RPMI7951 (cell line): ENCODE measurements at regions not wholly inside any gene's neighbourhood (a gene's known extent, or its start where the extent isn't known, plus 50 kb on each side); places are given as distances from the start of the nearest gene placed in this dataset.

Experiments
- DNase-seq: peaks from one replicate; pipeline ENCODE4 v3.0.0-alpha.2; 2012; ENCODE audit warnings: low read depth

DNA sequence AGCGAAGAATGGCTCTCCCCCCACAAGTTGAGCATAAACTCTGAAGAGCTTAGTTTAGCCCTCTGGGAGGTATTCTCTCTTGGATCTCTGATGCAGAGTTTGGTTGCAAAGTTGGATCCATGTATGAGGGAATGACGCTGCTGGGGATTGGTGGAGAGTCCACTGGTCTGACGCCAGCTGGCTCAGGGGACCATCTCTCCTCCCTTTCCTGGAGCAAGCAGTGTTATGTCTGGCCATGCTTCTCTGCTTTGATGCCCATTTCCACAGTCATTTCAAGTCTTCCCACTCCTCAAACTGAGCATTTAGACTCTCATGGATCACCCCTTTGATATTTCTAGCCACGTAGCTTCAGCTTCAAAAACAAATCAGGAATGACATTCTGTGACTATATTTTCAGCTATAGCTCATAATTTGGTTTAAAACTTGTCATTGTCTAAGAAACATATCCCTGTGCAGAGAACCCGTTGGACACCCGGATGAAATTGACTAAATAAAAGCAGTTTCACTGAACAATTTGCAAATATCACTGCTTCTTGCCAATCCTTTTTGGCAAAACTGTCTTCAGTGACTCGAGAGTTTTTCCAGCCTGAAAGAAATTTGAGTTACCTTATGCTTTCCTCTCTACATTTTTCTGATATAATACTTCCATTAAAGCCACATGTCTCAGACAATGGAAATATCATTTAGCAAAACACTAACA lies 193.4 kb upstream of the CDH11 start:
- DNase-seq, result peak; percentile 67

DNA sequence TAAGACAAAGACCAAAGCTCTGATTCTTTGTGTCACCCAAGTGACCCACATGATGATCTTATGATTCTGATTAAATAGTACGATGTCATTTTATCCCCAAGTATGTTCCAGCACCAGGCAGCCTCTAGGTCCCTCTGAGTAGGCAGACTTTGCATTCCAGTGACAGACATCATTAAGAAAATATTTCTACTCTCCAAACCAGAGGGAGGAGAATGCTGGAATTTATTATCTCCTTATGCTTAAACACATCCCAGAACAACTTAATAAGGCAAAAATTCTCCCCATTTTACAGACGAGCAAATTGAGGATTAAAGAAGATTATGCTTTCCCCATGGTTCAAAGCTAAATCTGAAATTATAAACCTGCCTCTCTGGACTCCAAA lies 192.8 kb upstream of the CDH11 start:
- peak; percentile 65 for DNase-seq

DNA sequence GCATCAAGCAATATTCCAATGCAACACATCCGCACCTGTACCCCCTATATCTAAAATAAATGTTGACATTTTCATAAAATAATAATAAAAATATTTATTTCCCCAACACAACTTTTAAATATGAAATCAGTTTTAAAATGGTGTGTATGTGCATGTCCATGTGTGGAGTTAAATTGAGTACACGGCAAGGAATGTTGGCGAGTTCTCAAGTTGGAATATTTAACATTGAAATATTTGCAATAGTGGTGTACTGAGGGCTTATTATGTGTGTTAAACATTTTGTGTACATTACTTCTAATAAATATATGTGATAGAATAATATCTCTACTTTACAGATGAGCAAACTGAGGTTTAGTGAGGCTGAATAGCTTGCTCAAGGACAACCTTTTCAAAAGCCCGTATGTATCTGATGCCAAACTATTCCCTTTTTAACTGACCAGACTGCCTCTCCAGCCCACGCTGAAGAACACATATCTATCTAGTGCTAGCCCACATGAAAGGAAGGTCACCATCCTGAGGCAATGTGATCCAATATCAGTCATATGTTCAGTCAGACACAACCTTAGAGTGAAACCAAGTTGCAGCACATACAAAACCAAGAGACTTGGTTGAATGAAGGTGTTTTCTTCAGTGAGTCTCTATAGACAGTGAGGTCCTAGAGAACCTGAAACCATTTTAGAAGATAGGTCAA lies 192.2 kb upstream of the CDH11 start:
- DNase-seq, result peak; percentile 81

DNA sequence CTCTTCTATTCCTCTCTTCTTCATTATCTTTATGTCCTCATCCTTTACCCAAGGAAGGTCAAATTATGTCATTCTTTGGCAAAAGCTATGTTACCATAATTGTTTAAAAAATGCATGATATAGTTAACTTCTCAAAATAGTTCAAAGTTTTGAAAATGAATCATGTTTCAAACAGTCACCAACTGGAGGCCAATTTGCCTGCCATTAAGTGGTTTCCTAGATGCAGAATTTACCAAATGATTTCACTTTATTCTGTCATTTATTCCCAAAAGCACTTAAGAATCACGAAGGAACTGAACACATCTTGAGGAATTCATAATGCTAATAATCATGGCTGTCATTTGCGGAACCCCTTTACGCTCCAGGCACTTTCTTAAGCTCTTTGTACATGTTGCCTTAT lies 190.9 kb upstream of the CDH11 start:
- DNase-seq, result peak; percentile 45

DNA sequence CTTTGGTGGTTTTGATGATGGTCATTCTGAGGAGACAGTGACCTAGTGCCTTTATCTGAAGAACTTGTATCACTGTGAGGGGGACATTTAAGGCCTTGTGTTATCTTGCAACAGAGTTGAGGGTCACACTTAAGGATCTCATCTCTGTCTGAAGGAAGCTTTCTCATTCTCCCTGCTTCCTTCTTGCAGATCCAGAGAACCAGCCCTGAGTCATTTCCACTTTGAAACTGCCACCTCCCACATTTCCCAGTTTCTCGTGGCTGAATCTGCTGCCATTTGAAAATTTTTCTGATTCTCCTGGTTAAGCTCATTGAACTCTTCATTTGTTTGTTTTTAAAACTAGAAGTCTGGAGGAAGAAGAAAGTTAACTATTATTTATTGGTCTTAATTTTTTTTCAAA lies 190.2 kb upstream of the CDH11 start:
- DNase-seq, result peak; percentile 67

DNA sequence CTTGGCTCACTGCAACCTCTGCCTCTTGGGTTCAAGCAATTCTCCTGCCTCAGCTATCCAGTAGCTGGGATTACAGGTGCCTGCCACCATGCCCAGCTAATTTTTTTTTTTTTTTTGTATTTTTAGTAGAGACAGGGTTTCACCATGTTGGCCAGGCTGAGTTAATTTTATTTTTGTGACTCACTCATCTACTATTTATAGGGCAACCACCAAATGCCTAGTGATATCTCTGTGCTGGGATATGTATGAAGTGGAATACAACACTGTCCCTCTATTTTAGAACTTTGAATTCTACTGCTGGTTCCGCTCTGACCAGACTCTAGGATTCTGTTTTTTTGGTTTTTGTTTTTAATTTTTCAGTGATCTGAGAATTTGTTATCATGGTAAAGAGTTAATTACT lies 188.6 kb upstream of the CDH11 start:
- peak; percentile 84 for DNase-seq

DNA sequence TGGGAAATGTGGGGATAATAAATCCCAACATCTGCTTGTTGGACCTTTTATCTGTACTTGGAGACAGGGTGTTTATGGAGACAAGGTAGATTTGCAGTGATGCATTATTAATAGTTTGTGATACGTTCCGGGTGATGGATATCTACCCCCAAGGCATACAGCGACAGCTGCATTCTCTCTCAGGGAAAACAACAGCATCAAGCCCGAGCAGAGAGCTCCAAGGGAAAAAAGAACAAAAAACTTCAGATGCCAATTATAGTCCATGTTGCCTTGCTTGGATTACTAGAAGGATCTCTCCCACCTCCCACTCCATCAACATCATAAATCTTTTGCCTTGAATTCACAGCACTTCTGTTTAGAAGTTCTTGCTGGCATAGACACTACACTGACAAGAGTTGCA lies 187.5 kb upstream of the CDH11 start:
- peak; percentile 89 for DNase-seq

DNA sequence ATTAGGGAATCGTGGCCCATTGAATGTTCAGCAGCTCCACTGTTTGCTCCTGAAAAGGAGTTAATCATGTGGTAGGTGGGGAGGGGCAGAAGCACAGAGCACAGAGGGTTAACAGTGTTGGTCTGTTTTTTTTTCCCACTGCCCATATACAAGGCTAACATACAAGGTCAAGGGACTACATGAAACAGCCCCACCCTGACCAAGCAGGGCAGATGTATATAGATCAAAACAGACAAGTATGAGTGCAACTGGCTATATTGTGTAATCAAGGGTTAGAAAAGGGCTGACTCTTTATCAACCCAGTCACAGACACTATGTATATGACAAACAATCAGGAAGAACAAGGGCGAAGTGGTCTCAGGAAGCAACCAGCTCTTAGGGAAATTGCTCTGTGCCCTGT lies 186.6 kb upstream of the CDH11 start:
- no peak for DNase-seq

DNA sequence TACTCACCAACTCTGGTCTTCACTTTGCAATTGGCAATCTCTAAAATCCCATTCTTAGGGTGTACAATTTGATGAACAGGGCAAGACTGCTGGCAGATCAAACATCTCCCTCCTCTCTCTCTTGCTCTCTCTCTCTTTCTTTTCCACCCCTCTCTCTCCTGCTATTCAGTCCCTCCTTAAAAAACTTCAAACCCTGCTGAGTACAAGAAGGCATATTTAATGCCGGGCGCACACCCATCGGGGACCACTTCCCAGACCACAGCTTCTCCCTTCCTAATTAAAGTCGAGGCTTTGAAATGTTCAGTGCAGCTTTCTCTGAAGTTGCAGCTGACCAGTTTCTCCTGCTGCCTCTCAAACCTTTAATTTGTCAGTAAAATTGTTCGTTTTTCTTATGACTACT lies 185.4 kb upstream of the CDH11 start:
- no peak for DNase-seq

DNA sequence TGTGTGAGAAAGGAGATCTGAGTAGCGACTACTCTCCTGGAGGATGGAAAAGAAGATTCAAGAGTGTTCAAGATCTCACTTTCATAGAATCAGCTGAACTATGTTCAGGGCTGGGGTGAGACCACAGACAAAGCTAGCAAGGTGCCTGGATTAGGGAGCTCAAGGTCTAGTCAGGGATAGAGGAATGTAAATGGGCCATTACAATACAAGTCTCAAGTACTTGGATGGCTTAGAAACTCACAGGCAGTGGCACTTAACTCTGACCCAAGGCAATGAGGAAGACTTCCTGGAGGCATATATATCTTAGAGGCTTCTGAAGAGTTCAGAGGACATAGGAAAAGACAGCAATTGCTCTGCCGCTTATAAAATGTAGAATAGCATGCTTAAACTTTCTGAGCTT lies 184.9 kb upstream of the CDH11 start:
- no peak for DNase-seq

DNA sequence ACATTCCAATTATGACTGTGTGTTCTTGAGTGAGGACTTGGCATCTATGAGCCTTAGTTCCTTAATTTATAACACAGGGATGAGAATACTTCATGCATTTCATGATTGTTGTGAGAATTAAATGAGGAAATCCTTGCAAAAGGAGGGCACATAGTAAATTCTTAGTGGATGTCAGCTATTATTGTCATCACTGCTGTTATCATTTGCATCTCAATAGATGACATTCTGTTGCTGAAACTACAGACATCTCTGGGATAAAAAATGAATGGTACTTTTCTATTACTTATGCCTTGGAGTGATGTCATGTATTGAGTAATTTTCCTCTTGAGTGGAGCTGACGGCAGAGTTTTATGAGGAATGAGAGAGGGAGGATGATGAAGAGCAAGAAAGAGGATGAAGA lies 184.4 kb upstream of the CDH11 start:
- no peak for DNase-seq

DNA sequence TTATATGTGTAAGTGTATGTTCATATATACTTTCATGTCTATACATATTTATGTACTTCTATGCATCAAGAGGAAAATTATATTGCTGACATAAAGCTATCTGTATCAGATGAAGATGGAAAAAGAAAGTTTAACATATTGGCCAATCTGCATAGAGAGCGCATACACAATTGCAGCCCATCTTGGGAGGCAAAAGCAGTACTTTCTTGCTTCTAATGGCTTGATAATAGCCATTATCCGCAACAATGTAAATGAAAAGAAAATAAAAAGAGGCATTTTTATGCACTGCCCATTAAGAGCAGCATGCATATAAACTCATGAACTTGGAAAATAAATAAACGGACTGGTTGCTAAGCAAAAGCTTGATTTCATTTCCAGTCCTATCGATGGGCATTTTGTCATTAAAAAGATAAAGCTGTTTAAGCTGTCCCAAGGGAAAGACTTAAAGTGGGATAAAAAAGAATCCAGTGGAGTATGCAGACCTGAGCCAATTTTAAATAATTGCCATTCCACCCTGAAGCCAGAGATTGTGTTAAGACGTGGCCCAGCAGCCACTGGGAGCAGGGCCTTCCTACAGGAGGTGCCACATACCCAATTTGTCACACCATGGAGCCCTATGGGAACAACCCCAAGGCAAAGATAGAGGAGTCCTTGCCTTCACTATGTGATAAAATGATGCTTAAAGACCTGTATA lies 183.6 kb upstream of the CDH11 start:
- DNase-seq, result peak; percentile 63

DNA sequence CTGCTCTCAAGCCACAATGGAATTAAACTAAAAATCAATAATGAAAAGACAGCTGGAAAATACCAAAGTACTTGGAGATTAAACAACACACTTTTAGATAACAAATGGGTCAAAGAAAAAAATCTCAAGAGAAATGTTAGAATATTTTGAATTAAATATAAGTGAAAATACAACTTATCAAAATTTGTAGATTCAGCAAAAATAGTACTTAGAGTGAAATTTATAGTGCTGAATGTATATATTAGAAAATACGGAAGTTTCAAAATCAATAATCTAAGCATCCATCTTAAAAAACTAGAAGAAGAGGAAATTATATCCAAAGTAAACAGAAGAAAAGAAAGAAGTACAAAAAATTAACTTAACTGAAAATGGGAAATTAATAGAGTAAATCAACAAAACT lies 179.2 kb upstream of the CDH11 start:
- no peak for DNase-seq

DNA sequence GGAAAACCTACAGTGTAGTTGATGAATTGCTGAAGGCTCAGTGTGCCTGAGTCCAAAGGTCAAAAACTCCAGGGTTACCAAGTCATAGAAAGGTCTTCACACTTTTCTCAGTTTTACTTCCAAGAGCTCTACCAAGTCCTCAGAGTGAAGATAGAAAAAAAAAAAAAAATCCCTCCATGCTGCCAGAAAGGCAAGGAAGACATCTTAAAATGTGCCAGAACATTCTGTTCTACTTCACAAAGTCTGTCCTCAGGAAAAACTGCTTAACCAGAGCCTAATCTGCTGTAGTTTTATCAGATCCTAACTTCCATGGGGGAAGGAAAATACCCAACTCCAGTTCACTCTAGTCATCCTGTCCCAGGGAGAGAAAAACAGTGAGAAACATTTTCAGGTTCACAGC lies 175.6 kb upstream of the CDH11 start:
- no peak for DNase-seq

DNA sequence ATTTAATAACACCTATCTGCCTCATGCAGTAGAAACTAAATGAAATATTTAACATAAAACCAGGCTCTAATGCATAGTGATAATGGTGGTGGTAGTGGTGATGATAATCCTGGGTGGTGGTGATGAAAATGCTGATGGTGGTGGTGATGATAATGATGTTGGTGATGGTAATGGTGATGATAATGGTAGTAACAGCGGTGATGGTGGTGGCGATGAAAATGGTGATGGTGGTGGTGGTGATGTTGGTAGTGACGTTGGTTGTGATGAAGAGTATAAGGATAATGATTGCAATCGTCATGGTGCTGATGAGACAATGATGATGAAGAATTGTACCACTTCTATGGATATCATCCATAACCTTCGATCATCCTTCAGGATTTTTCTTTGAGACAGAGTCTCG lies 173.7 kb upstream of the CDH11 start:
- no peak for DNase-seq

DNA sequence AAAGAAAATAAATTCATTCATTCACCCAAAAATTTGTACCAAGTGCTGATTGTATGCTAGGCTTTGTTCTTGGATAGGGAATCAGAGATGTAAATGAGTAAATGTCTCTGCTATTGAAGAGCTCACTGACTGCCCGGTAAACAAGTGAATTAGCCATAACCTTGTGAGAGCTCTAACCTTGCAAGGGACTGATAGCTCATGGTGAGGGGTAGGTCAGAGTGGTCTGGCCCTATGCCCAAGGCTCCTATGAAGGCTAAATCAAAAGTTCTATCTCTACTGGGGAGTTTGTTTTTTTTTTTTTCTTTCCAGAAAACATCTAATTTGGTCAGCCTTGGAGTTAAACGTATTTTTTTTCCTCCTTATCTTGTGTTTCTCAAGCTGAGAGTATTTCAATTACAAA lies 172.8 kb upstream of the CDH11 start:
- no peak for DNase-seq

DNA sequence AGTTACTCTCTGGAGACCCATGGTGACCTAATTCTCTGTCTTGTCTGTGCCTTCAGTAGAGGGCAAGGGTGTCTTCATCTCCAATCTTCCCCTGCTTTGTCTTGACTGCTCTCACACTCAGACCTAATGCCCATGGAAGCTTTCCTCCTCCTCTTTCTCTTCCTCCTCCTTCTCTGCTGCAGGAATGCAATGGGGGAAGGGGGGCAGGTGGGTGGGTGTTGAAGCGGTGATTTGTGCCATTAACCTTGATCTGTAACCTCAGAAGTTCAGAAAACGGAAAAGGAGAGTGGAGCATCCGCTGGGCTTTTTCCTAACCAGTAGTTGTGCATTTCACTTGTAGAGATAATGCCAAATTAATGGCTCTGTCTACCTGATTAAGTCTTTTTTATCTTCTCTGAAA lies 172.3 kb upstream of the CDH11 start:
- DNase-seq, result no peak

DNA sequence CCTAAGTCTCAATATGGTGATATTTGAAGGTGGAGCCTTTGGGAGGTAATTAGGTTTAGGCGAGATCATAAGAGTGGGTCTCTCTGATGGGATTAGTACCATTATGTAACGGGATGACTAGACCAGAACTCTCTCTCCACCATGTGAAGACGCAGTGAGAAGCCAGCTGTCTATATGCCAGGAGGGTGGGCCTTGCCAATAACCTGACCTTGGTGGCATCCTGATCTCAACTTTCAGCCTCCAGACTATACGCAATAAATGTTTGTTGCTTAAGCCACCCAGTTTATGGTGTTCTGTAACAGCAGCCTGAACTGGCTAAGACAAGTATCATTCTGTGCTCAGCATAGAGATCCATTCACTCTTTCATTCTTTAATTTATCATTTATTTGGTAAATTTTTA lies 167.2 kb upstream of the CDH11 start:
- no peak for DNase-seq

DNA sequence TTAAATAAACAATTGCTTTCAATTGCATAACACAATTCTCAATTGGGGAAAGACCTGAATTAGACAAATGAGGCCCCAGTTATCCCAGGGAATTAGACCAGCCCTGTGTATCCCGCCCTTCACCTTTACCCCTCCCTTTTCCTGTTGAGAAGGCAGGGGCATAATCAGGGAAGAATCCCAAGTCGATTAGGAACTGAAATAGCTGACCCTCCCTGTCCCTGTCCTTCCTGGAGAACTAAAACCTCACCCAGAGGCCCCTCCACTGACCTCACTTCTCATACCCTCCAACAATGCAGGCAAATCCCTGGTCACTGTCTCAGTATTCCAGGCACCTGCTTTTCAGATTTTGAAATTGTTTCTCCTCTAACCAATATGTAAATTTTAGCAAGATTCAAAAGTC lies 165.4 kb upstream of the CDH11 start:
- no peak for DNase-seq

DNA sequence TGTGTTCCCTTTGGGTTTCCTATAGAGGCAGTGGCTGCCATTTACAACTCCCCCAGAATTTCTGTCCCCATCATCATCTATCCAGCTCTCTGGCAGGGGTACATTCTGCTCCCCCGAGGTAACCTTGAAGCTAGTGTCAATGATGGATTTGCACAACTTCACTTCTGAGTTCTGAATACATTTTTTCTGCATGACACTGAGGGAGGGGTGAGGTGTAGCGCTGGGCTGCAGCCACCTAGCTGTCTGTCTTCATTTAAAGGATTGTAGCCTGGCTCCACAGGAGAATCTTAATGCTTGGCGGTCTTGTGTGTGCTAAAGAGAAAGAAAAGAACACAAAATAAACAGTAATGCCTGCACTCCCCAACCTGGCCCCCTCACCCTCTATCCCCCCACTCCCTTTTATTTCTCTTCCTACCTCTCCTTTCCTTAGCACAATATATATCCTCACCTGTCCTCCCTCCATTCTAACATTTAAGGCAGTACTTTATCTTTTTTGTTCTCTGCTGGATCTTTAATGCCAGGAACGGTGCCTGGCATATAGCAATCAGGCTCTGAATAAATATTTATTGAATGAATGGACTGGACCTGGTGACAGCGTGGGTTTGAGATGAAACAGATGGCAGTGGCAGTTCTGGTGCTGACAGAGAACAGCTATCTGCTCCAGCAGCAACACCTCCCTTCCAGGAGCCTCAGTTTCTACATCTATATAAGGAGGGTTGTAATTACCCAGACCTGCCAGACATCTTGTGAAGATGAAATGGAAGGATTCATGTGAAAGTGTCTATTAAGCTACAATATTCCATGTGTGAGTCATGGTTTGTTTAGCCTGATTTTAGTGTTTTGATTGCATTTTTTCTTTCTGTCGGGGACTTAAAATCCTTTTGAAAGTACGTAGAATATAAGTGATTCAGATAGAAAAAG lies 163.5 kb upstream of the CDH11 start:
- DNase-seq, result no peak

DNA sequence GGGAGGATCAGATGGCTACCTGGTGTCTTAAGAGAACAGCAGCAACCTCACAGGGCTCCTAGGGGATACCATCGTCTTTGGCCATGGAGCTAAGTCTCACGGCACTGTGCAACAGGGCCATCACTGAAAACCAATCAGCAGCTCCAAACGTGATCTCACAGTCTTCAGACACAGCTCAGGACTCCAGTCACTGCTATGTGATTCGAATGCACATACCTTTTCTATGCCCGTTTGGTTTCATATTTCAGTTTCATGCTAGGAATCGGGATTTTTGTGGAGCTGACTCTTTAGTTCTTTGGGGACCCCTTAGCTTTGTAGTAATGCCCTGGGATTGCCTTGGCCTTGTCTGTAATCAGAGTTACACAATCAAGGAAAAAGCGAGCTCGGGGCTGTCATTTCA lies 162.8 kb upstream of the CDH11 start:
- DNase-seq, result no peak

DNA sequence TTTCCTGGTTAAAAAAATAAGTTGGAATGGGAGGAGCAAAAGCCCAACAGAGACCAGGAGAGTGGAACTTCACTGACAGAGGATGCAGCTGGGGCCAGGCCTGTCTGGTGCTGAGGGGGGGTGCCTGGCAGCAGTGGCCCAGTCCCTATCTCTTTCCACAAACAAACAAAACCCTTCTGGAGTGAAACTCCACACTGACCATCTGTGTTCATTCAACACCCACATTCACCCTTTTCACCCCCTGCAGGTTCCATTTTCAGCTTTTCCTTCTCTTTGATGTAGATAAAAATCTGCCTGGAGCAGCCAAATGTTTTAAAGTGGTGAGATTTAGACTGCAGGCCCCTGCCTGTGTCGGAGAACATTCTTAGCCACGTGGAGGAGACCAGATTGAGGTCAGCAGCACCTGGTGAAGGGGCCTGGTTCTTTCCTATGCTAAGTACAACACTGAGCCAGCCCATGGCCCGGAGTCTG lies 161.4 kb upstream of the CDH11 start:
- DNase-seq, result peak; percentile 91
